CD4-positive, alpha-beta T cell (primary cell): ENCODE measurements at regions not wholly inside any gene's neighbourhood (a gene's known extent, or its start where the extent isn't known, plus 50 kb on each side); places are given as distances from the start of the nearest gene placed in this dataset.

Experiments used
- ATAC-seq: fragments of 200-7000 bp; cut with Tn5 transposase; one replicate; pipeline ENCODE4 v1.10.0; 2022; ENCODE audit warnings: mild to moderate bottlenecking; ENCODE audit not compliant: poor library complexity
- CTCF ChIA-PET: fragments of 350-600 bp; sonication (Branson Sonifier 250); formaldehyde crosslinking; loops from one replicate; lab custom pipeline; 2021; ENCODE audit warnings: antibody characterized with exemption, inconsistent platforms; lab: Charles Lee
- POLR2A ChIA-PET: fragments of 350-600 bp; sonication (Branson Sonifier 250); formaldehyde crosslinking; loops from one replicate; lab custom pipeline; 2021; ENCODE audit warnings: antibody characterized with exemption, inconsistent platforms; lab: Charles Lee
- DNase-seq, 14 experiments: peaks; one replicate each; pipeline ENCODE4 v3.0.0-alpha.2; 2013 to 2020; ENCODE audit warnings: mixed read lengths in 2 of 14
- H3K27ac ChIP-seq, 2 donors: one replicate each; pipeline versions ENCODE4 v1.5.1 to v1.7.0; 2013; ENCODE audit warnings: low read length in 2 of 2, low read depth in 1 of 2, mild to moderate bottlenecking in 1 of 2
- H3K27me3 ChIP-seq, 2 experiments: 1 replicate in 1 of 2; 2 replicates in 1 of 2; pipeline versions ENCODE4 v1.6.1 to v1.7.0; 2013; ENCODE audit warnings: low read length in 2 of 2, control low read depth in 1 of 2, mild to moderate bottlenecking in 1 of 2, moderate library complexity in 1 of 2; ENCODE audit not compliant: insufficient read depth in 2 of 2, control insufficient read depth in 1 of 2
- H3K36me3 ChIP-seq: one replicate; pipeline ENCODE4 v1.6.1; 2013; ENCODE audit warnings: low read length, control low read depth; ENCODE audit not compliant: insufficient read depth
- H3K4me1 ChIP-seq: one replicate; pipeline ENCODE4 v1.6.1; 2013; ENCODE audit warnings: low read length, control low read depth; ENCODE audit not compliant: insufficient read depth
- H3K4me3 ChIP-seq: one replicate; pipeline ENCODE4 v1.5.1; 2013; ENCODE audit warnings: mild to moderate bottlenecking, low read length, moderate library complexity
- H3K9me3 ChIP-seq, 2 experiments: 1 replicate in 1 of 2; 2 replicates in 1 of 2; pipeline versions ENCODE4 v1.6.1 to v1.7.0; 2013; ENCODE audit warnings: low read length in 2 of 2, mild to moderate bottlenecking in 2 of 2, control low read depth in 1 of 2, moderate library complexity in 1 of 2; ENCODE audit not compliant: control insufficient read depth in 1 of 2, insufficient read depth in 1 of 2
- H3K27ac Mint-ChIP-seq: one replicate; pipeline ENCODE4 v1.8.0; 2020; ENCODE audit warnings: mixed read lengths
- H3K27me3 Mint-ChIP-seq: one replicate; pipeline ENCODE4 v1.8.0; 2021; ENCODE audit warnings: mixed read lengths
- H3K36me3 Mint-ChIP-seq: one replicate; pipeline ENCODE4 v1.8.0; 2021; ENCODE audit warnings: low read depth, mixed read lengths
- H3K4me1 Mint-ChIP-seq: one replicate; pipeline ENCODE4 v1.8.0; 2021; ENCODE audit warnings: low read depth, mixed read lengths
- H3K4me3 Mint-ChIP-seq: one replicate; pipeline ENCODE4 v1.8.0; 2020; ENCODE audit warnings: mild to moderate bottlenecking, mixed read lengths
- H3K9me3 Mint-ChIP-seq: one replicate; pipeline ENCODE4 v1.8.0; 2020; ENCODE audit warnings: mixed read lengths
- intact Hi-C, 2 experiments: fragments of 100-400 bp; cut with DNase I in 1 of 2; cut with micrococcal nuclease in 1 of 2; formaldehyde crosslinking; loops; one replicate each; pipeline versions ENCODE4 v1.15.1 to v1.9.0; 2023 to 2025; cut with DNase I, micrococcal nuclease
- TF ChIP-seq, protein P1 (sequence below): fragments of 200-600 bp; IDR thresholded peaks from one replicate; pipeline ENCODE4 v1.8.0; 2022; ENCODE audit warnings: antibody characterized with exemption, mild to moderate bottlenecking

DNA sequence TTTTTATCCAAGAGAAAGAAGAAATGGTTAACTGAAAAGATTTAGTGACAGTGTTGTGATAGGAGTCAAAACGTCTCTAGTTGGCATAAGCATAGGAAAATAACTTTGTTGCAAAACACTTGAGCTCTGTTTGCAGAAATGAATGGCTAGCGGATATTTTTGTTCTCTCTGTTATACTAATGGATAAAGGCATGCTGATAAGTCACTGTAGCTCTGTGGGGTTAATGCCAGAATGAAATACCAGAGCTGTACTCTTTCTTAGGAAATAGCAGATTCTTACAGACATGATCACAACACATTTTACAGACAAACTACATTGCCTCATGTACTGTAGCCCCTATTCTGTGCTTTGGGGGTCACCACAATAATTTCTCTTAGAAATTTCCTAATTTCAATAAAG lies 202.8 kb downstream of the DMRTA1 start:
- Mint-ChIP-seq H3K27ac (no peak overlapping the region), H3K4me3 (no peak overlapping the region), H3K4me1 (no peaks in the 10 kb centered on the region), H3K27me3 (no peaks in the 10 kb centered on the region), H3K9me3 (peaks cover 4% of the 10 kb centered on the region), H3K36me3 (no peaks in the 10 kb centered on the region)
- DNase-seq (no peak), ATAC-seq (no peak)
- Histone ChIP-seq H3K27ac (no peak overlapping the region), H3K4me1 (no peaks in the 10 kb centered on the region), H3K9me3 (peaks cover 0 to 3% of the 10 kb centered on the region in 2 experiments), H3K36me3 (no peaks in the 10 kb centered on the region), H3K4me3 (no peak overlapping the region), H3K27me3 (no peaks in the 10 kb centered on the region)
- POLR2A ChIA-PET = no interaction called here
- intact Hi-C loops = no loop called here
- TF ChIP-seq, protein P1, sequence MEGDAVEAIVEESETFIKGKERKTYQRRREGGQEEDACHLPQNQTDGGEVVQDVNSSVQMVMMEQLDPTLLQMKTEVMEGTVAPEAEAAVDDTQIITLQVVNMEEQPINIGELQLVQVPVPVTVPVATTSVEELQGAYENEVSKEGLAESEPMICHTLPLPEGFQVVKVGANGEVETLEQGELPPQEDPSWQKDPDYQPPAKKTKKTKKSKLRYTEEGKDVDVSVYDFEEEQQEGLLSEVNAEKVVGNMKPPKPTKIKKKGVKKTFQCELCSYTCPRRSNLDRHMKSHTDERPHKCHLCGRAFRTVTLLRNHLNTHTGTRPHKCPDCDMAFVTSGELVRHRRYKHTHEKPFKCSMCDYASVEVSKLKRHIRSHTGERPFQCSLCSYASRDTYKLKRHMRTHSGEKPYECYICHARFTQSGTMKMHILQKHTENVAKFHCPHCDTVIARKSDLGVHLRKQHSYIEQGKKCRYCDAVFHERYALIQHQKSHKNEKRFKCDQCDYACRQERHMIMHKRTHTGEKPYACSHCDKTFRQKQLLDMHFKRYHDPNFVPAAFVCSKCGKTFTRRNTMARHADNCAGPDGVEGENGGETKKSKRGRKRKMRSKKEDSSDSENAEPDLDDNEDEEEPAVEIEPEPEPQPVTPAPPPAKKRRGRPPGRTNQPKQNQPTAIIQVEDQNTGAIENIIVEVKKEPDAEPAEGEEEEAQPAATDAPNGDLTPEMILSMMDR = no peak
- CTCF ChIA-PET = no interaction called here

DNA sequence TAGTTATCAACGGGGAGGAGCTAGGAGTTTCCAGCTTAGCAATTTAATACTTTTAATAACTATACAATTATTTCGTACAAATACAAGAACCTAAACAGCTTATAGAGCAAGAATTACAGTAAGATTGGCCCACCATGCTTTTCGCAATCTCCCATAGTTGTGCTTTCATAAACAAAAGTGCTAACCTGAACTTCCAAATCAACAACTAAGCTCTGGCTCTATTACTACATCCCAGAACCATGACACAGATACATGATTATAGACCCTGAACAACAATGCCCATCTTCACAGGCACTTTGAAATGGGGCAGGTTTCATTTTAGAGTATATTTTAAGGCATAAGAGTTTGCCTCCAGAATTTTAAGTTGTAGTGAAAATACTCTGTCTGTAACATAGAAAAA lies 203.5 kb downstream of the DMRTA1 start:
- Histone ChIP-seq H3K27me3 (no peaks in the 10 kb centered on the region), H3K4me3 (no peak overlapping the region), H3K9me3 (peaks cover 0 to 3% of the 10 kb centered on the region in 2 experiments), H3K36me3 (no peaks in the 10 kb centered on the region), H3K27ac (no peak overlapping the region), H3K4me1 (no peaks in the 10 kb centered on the region)
- ATAC-seq (no peak), DNase-seq (no peak)
- TF ChIP-seq, protein P1 = no peak
- H3K4me3 Mint-ChIP-seq = no peak overlapping the region
- ChIA-PET CTCF (no interaction called here), POLR2A (no interaction called here)
- H3K9me3 Mint-ChIP-seq = peaks cover 4% of the 10 kb centered on the region
- no peaks in the 10 kb centered on the region for H3K4me1 Mint-ChIP-seq
- no peak overlapping the region for H3K27ac Mint-ChIP-seq
- H3K27me3 Mint-ChIP-seq = no peaks in the 10 kb centered on the region
- intact Hi-C loops = no loop called here
- no peaks in the 10 kb centered on the region for H3K36me3 Mint-ChIP-seq

DNA sequence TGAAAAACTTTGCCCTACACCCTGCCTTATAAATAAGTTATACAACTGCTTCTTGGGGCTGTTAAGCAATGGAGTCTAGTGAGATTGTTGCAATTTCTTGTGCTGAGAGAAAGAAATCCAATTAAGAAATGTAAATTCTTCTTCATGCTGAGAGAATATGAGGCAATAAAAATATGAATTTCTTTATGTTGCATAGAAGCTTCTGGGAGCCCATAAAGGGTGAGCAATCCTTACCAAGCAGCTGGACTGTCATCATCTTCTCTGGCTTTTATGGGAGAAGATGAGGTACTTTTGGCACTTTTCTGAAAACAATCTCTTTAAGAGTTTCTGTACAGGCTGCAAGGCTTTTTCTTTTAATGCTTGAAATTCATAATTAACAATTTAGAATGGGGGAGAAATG lies 204.3 kb downstream of the DMRTA1 start:
- Mint-ChIP-seq H3K4me1 (no peaks in the 10 kb centered on the region), H3K27ac (no peak overlapping the region), H3K27me3 (no peaks in the 10 kb centered on the region), H3K36me3 (no peaks in the 10 kb centered on the region), H3K9me3 (peaks cover 4% of the 10 kb centered on the region), H3K4me3 (no peak overlapping the region)
- TF ChIP-seq, protein P1 = no peak
- Histone ChIP-seq H3K4me3 (no peak overlapping the region), H3K27ac (no peak overlapping the region), H3K9me3 (peaks cover 0 to 3% of the 10 kb centered on the region in 2 experiments), H3K27me3 (no peaks in the 10 kb centered on the region), H3K4me1 (no peaks in the 10 kb centered on the region), H3K36me3 (no peaks in the 10 kb centered on the region)
- POLR2A ChIA-PET = no interaction called here
- ATAC-seq = no peak
- DNase-seq = no peak
- CTCF ChIA-PET = no interaction called here
- intact Hi-C loops = no loop called here
